GM20431 (cell line): ENCODE measurements at regions not wholly inside any gene's neighbourhood (a gene's known extent, or its start where the extent isn't known, plus 50 kb on each side); places are given as distances from the start of the nearest gene placed in this dataset.
"Not testable (repeated sequence)": the region's sequence is repeated elsewhere in the genome, so short reads cannot be mapped to it uniquely, and the experiment has no call there.

Source experiments
- in situ Hi-C: fragments of 300-500 bp; cut with MseI, MboI; formaldehyde crosslinking; loops from one replicate; pipeline ENCODE4 v1.15.0; 2020; ENCODE audit warnings: low sequenced_read_pairs; ENCODE audit not compliant: unreplicated experiment

DNA sequence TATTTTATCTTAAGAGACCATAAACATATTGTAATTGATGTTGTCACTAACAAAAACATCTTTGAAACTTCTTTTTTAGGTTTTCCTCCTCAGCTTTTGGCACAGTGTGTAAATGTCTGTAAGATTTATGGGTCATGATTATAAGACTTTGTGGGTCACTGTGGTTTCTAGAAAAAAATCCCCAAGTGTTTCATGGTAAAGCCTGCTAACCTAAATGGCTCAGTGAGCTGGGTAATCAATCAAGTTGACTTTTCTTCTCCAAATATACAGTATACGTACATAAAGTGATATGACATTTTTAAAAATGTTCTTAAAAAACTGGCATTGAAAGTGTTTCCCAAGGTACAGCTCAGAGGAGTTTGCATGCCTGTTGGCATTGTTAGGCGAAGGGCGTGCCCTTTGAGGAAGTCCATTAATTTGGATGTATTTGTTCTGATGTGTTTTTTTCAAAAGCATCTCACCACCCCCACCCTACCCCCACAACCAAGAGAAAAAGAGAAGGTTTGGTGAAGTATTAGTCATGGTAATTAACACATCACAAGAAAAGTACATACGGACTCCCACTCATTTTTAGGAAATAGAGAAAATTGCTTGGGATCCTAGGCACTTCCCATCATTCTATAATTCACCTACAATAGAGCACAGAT, 385.4 kb upstream of the LRRC3B start:
- in situ Hi-C loops = no loop called here

DNA sequence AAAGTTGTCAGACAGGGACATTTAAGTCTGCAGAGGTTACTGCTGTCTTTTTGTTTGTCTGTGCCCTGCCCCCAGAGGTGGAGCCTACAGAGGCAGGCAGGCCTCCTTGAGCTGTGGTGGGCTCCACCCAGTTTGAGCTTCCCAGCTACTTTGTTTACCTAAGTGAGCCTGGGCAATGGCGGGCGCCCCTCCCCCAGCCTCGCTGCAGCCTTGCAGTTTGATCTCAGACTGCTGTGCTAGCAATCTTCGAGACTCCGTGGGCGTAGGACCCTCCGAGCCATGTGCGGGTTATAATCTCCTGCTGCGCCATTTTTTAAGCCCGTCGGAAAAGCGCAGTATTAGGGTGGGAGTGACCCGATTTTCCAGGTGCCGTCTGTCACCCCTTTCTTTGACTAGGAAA, 378.0 kb upstream of the LRRC3B start:
- in situ Hi-C loops = not testable (repeated sequence)

DNA sequence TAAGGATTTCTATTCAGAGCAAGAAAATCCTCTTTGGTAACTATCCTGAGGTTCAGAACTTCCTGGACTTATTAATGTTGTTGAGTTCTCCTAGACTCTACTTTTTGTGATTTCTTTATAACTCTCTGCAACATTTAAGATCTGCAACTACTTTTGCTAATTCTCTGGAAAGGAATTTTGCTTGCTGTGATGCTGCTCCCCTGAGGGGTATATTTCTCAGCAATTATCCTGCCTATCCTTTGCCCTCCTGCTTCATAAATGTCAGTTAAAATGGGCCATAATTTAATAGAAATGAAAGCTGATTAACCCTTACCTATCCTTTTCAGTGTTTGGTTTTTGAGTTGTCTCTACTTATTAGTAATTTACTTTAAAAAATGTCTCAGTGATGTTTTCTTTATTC, 377.3 kb upstream of the LRRC3B start:
- in situ Hi-C loops = no loop called here

DNA sequence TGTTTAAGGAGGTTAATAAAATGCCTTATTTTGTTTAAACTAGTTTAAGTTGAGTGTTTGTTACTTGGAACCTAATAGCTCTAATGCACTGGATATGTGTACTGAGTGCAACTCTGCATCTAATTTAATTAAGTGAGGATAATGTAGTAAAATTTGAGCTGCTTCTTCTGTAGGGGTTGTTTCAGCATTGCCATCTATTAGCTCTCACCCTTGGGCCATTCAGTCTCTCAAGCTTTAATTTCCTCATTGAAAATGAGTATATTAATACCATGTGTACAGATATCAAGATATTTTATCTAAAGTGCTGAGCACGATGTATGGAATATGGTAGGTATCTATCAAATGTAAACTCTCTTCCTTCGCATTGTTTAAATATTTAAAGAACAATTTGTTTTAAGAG, 375.7 kb upstream of the LRRC3B start:
- in situ Hi-C loops = no loop called here

DNA sequence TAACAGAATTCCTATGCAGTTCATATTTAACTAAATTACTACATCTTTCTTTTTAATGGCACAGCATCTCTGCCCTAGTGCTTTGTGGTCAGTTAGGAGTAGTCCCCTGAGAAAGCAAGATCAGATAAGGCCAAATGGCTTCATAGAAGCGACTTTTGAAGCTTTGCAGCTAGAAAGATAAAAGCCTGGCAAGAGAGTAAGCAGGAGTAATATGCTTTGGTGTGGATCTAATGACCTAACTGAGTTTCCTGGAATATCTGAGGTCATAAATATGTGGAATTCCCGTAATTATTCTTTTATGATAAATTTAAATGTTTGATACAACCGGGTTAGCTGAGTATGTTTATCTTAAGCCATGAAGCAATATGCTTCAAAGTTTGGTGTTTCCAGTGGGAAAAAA, 374.9 kb upstream of the LRRC3B start:
- in situ Hi-C loops = no loop called here

DNA sequence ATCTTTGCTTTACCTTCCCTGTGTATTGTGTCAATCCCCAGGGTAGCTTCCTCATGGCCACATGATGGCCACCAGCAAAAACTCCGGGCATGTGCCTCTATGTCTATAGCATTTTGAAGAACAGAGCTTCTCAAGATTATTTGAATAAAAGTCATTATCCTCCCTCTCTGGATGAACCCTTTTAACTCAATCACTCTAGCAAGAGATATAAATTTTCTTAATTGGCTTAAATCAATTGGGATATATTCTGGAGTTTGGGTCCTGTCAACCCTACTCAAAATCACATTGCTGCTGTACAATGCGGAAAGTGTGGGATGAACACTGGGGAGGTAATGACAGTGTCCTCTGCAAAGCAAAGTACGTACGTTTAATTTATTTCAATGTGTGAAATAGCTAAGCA, 370.6 kb upstream of the LRRC3B start:
- in situ Hi-C loops = no loop called here

DNA sequence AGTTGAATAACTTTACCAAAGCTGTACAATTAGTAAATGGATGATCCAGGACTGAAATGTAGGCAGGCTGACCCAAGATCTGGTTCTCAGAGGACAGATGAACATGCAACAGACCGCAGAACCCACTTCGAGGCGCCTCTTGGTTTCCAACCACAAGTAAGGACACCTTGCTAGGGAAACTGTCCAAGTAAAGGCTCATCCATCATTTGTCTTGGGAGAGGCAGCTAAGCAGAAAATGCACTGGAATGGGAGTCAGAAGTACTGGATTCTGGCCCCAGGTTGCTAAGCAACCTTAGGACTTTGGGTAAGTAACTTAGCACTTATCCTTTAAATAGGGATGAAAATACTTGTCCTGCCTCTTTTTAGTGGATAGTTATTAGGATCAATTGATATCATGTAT, 366.3 kb upstream of the LRRC3B start:
- in situ Hi-C loops = no loop called here

DNA sequence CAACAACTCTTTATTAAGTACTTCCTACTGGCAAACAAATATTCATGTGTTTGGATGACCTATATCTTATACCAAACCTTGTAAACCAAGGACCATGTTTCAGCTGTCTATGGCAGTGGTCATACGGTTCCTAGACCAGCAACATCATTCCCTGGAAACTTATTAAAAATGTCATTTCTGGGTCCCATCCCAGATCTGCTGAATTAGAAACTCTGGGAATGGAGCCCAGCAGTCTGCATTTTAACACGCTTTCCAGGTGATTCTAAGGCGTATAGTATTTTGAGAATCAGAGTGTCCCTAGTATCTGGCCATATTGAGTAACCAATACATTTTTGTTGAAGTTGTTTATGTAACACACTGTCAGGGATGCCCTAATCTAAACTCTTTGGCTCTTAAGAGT, 363.4 kb upstream of the LRRC3B start:
- in situ Hi-C loops = no loop called here

- in situ Hi-C loops = no loop called here
Measured at GRCh38 chr3:26260139-26260538, 362.4 kb upstream of the LRRC3B start.

- in situ Hi-C loops = no loop called here
Measured at GRCh38 chr3:26264708-26265107, 357.9 kb upstream of the LRRC3B start.

GRCh38 chr3:26271848-26272247, 350.7 kb upstream of the LRRC3B start:
- in situ Hi-C loops = no loop called here

DNA sequence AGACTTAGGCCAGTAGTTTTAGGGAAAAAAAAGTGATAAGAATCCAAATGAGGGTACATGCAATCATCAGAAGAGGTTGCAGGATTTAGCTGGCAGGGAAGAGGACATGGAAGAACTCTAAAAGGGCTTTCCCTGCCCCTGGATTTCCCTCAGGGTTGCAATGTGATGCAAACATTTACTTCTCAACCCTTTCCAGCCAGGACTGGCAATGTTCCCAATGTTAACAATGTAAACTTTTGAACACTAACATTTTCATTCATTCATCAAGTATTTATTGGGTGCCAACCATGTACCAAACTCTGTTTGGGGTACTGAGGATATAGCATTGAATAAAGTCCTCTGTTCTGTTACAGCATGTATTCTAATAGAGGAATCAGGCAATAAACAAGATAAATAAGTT, 349.4 kb upstream of the LRRC3B start:
- in situ Hi-C loops = no loop called here

DNA sequence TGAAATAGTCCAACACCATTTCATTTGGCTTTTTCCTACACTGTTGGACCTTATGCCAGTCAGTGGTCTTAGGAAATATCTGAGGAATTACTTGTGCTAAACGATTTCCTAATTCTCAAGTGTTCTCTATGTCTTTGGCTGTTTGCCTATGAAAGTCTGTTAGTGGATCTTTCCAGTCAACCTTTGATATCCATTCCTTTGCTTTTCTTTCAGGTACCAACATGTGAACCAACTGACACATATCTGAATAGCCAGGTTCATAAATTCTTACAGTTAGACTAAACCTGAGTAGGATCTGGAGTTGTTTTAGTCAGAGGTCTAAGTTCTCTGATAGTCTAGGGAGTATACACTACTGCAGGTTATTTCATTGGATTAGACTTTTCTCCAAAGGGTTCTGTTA, 343.5 kb upstream of the LRRC3B start:
- in situ Hi-C loops = no loop called here

GRCh38 chr3:26280517-26280916, 342.1 kb upstream of the LRRC3B start:
- in situ Hi-C loops = no loop called here

GRCh38 chr3:26281284-26281985, 341.1 kb upstream of the LRRC3B start:
- in situ Hi-C loops = no loop called here

- in situ Hi-C loops = not testable (repeated sequence)
Measured at GRCh38 chr3:26284503-26284902, 338.1 kb upstream of the LRRC3B start.

DNA sequence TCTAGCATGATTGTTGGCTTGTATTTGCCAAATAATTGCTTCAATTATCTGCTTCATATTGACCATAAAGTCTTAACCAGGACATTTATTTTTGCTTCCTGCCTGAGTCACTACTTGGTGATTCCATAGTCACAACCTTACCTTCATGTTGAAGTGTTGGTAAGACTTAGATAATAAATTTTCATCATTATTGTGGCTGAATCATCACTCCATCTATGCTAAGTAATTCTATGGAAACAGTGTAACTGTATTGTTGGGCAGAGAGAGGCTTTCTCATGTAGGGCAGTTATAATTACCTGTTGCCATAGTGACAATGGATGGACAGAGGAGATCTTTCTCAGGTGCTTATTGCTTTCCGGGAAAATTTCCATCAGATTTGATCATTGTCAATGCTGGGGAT, 330.7 kb upstream of the LRRC3B start:
- in situ Hi-C loops = no loop called here

- in situ Hi-C loops = no loop called here
Measured at GRCh38 chr3:26292780-26293179, 329.8 kb upstream of the LRRC3B start.

GRCh38 chr3:26293329-26293844, 329.2 kb upstream of the LRRC3B start:
- in situ Hi-C loops = no loop called here

GRCh38 chr3:26307192-26307591, 315.4 kb upstream of the LRRC3B start:
- in situ Hi-C loops = no loop called here

- in situ Hi-C loops = no loop called here
Measured at GRCh38 chr3:26307787-26308186, 314.8 kb upstream of the LRRC3B start.

DNA sequence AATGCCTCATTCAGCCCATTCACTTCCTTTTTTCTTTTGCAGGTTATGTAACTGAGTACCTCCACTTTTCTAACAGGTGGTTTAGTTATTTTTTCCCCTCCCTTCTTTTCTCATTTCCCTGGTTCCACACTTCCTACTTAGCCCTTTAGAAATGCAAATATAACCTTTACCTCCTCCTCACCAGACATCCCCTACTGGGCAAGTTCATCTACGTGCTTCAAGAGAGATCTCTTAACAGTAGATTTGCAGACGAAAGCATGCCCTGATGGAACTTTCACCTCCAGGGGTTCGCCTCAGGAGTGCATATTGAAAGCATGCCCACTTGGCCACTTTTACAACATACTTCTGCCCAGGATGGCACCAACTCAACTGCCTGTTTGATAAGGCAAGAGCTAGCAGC, 314.1 kb upstream of the LRRC3B start:
- in situ Hi-C loops = no loop called here
